ENCODE measurements at regions not wholly inside any gene's neighbourhood (a gene's known extent, or its start where the extent isn't known, plus 50 kb on each side); places are given as distances from the start of the nearest gene placed in this dataset.
A peak's percentile ranks its signal among the peaks of the same experiment; 100 is the strongest.

GRCh38 chr7:118080947-118081346 is 103.0 kb upstream of the LSM8 start:
- peak; percentile 94 for DNase-seq (ENCODE audit: low spot score)

GRCh38 chr7:118082506-118082905 is 101.5 kb upstream of the LSM8 start:
- no peak for DNase-seq (ENCODE audit: low spot score)

GRCh38 chr7:118085000-118085399 is 99.0 kb upstream of the LSM8 start:
- DNase-seq (ENCODE audit: low spot score) = no peak

- DNase-seq (ENCODE audit: low spot score) = no peak
These were observed 96.8 kb upstream of the LSM8 start for GRCh38 chr7:118087126-118087525.

- no peak for DNase-seq (ENCODE audit: low spot score)
These were observed 89.9 kb upstream of the LSM8 start for GRCh38 chr7:118094044-118094443.

- DNase-seq (ENCODE audit: low spot score) = peak; percentile 41
These were observed 79.0 kb upstream of the LSM8 start for GRCh38 chr7:118104812-118105441.

GRCh38 chr7:118109607-118110006 is 74.4 kb upstream of the LSM8 start:
- DNase-seq (ENCODE audit: low spot score) = peak; percentile 24

- no peak for DNase-seq (ENCODE audit: low spot score)
These were observed 73.6 kb upstream of the LSM8 start for GRCh38 chr7:118110178-118110925.

- DNase-seq (ENCODE audit: low spot score) = peak; percentile 6
These were observed 72.6 kb upstream of the LSM8 start for GRCh38 chr7:118111347-118111746.

- DNase-seq (ENCODE audit: low spot score) = no peak
These were observed 69.8 kb upstream of the LSM8 start for GRCh38 chr7:118114175-118114574.

GRCh38 chr7:118129041-118129795 is 54.7 kb upstream of the LSM8 start:
- DNase-seq (ENCODE audit: low spot score) = no peak

GRCh38 chr7:118132764-118133163 is 51.2 kb upstream of the LSM8 start:
- DNase-seq (ENCODE audit: low spot score) = no peak
